GM21390 (cell line): ENCODE measurements at regions not wholly inside any gene's neighbourhood (a gene's known extent, or its start where the extent isn't known, plus 50 kb on each side); places are given as distances from the start of the nearest gene placed in this dataset.

ENCODE experiments used
- ATAC-seq: cut with Tn5 transposase; IDR thresholded peaks from one replicate; pipeline ENCODE4 v1.9.1; 2021; ENCODE audit not compliant: unreplicated experiment

DNA sequence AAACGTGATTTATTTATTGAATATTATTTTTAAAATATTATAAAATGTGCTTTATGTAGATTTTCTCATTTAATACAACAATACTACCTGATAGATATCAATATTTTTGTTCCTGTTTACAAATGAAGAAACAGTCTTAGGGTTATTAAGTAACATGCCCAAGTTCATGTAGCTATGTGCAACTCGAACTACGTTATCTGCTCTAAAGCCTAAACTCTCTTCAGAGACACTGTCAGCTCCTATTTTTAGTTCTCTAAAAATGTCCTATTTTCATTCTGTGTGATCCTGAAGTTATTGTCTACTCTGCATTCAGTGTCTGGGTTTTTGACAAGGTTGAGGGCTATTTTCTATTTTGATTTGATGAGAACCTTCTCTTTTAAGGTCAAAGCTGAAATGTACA is 550.1 kb upstream of the B3GALT2 start:
- ATAC-seq = no peak

DNA sequence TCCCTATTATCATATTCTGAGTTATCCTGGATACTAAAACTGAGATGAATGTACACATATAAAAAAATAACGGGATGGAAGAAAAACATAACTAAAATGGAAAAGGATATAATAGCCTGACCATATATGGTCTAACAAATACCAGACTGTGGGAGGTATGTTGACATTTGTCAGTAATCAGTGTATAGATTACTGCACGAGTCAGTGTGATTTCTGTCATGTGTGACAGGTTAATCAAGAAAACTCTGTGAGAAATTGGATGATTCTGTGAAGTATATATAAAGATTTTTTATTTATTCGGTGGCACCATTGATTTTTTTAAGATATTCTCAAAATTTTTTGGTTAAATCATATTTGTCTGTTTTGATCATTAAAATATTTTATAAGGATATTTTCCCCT is 547.3 kb upstream of the B3GALT2 start:
- ATAC-seq = no peak

DNA sequence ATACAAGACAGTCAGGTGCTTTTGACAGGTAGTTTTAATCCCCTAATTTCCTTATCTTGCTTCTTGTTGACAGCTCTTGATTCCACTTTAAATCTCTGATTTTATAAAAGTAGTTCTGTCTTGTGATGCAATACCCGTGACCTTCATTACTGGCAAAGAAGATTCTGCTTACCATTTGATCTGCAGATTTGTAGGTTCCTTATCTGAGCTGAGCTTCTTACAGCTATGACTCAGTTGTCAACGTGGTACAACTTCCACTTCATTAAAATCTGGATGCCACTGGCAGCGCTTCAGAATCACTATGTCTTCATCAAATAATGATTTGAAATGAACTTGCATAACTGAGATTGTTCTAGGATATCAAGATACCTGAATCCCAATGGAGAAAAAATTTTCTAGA is 543.6 kb upstream of the B3GALT2 start:
- no peak for ATAC-seq

DNA sequence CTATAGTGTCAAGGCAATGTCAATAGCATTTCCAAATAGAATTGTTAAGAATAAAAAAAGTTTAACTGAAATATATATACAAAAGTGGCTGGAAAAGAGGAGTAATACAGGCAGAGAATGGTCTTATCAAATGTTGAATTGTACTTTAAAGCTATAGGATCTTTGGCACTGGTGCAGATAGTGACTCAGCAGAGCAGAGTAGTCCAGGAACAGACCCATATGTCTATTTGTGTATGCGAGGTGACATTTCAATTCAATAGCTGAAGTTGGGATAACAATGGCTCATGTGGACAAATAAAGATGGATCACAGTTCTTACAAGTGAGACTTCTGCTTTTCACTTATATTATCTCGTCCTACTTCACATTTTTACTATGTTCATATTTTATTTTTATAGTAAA is 543.0 kb upstream of the B3GALT2 start:
- ATAC-seq = no peak

DNA sequence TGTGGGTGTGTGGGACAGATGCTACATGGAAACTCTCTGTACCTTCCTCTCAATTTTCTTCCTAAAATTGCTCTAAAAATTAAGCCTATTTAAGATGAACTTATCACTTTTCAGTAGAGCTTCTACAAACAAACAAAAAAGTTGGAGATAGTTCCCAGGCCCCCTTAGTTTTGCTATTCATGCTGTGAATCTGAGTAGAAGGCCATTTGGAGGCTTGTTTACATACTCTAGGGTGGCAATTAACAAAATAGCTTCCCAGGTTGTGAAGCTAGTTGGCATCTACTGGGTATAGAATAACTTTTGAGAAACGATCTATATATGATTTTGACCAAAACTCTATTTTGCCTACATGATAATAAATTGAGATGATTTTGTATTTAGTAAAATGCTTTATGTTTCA is 541.4 kb upstream of the B3GALT2 start:
- no peak for ATAC-seq

DNA sequence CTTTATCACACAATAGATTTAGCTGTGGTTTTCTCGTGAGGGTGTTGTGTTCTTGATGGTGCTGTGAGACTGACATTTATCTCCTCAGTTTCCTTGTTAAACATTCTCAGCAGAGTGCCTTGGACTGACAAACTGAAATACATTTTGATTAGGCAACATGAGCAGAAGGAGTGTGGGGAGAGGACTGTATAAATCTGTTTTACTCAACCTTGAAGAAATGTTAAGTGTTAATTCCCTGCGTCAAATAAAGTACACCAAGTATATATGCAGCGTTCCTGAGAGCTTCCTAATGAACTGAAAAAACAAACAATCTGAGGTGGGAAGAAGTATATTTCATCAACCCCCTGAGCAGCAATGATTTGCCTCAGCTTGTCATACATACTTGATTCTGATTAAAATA is 540.3 kb upstream of the B3GALT2 start:
- ATAC-seq = no peak

DNA sequence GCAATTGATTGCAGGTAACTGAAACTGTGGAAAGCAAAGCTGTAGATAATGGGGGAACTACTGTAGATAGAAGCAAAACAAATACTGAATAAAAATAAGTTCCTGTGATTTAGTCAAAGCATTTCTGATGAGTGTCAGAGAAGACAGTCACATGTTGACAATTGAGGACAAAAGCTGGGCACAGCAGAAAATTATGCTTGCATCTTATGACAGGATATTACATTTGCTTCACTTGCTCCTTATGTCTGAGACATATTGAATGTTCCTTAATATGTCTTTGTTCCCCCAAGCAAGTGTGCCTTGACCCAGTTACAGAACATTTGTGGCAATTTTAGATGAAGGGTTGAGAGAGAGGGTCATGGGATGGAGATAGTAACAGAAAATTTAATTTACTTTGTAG is 526.0 kb upstream of the B3GALT2 start:
- no peak for ATAC-seq

DNA sequence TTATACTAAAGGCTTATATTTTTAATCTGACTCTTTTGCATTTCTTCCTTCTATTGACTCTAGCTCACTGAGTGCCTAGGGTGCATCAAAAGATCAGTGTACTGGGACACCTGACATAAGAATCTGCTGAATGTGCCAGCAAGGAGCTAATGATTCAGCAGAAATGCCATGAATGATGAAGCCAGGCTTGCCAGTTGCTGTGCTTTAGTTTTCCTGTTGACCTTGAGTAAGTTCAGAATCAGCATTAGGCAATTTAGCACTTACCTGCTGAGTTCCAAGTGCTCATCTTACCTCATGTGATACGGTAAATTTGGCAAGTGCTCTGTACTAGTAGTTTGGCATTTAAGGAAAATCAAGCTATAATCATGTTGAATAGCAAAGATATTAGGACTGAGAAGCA is 523.2 kb upstream of the B3GALT2 start:
- ATAC-seq = no peak

DNA sequence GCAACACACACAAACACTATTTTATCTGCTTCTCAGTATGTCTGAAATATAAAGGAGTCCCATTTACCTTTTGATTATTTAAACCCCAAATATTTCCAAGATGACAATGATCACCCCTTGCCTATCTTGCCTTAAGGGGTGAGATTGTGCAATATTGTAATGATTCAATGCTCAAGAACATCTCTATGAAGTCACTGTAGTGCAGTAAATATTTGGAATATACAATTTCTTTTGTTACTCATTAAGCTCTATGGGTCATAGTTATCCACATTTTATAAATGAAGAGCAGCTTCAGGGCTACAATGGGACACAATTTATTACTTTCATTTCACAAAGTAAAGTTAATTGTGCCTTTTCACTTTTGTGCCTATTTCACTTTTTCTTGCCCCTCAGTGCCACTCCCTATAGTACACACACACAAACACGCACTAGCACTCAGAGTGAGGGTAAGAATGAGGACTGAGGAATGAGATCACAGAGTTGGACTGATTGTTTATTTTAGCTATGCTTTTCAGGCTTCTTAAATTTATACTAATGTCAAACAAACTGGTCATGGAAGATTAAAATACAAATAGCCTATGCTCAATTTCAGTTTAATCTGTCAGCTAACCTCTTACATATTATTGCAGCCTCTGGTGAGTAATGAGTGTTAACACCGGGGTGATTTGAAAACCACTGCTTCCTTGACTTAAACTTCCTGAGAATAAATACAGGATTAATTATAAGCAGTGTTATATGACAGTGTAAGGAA is 521.0 kb upstream of the B3GALT2 start:
- no peak for ATAC-seq

DNA sequence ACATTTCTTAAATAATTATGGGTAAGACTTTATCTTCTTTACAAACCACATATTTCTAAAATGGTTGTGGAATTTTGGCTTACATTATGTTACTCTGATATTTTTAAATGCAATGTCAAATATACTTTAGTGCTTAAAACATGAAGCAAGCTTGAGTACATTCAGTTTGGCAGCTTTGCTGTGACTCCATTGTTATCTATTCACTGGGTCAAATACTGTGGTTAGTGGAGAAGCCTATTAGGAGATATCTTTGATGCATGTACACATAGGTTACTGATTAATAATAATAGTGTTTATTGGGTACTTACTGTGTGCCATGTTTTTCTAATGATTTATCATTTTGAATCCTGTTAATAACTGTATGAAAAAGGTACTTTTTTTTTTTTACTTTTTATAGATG is 520.4 kb upstream of the B3GALT2 start:
- no peak for ATAC-seq

DNA sequence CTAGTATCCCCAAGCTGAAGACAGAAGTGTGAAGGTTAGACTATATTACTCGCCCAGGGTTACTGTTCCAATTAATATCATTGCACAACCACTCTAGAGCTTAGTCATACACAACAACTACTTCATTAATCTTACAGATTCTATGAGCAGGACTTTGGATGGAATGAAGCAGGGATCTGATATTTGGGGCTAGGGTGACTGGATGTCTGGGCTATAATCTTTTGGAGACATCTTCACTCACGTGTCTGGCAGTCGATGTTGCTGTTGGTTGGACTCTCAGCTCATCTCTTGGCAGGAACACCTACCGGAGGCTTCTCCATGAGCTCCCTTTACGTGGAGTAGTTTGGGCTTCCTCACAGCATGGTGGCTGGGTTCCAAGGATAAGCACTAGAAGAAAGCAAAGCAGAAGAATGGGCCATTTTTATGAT is 519.2 kb upstream of the B3GALT2 start:
- no peak for ATAC-seq

DNA sequence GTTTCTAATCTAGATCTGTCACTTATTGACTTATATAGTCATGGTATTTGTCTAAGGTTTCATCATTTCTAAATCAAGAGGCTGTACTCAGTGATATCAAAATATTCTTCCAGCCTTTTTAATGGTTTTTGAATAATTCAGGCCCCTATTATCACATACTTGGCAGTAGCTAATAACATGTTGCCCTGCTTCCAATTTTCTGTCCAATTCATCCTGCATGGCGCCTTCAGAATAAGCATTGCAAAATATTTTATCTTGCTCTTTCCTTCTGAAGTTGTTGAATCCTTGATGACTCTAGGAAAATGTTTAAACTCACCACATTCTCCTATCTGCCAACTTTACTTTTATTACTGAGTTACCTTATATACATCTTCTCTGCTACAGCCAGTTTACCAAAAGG is 517.2 kb upstream of the B3GALT2 start:
- ATAC-seq = no peak

DNA sequence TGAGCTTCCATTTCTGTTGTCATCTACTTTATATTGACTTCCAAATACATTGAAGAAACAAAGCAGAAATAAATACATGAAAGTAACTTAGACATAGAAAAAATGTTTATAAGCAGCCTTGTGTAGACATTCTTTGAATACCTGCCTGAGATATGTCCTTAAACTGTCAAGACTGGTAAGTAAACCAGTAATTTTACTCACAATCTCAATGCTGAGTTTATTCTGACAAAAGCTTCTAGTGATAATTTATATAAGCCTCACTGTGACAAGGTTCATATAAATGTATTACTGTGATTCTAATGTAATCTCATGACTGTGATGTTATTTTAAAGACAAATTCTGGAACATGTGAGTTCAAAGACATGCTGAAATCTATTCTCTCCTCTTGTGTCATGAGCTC is 516.7 kb upstream of the B3GALT2 start:
- ATAC-seq = no peak

DNA sequence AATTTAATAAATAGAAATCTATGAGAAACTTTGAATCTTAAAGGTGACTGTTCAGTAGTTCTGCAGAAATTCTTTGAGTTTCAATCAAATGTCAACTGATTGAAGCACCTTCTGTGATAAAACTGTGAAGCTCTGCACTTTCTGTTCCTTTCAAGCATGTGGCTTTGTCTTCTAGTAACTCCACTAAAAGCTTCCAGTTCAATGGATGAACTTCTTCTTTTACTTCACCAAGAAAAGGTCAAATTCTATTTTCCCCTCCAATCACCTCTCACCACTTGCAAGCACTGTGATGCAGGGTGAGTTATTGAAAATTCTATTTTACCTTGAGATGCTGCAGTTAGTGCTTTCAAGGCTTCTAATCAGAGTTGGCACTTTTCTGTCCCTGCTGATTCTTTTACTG is 515.3 kb upstream of the B3GALT2 start:
- ATAC-seq = no peak

DNA sequence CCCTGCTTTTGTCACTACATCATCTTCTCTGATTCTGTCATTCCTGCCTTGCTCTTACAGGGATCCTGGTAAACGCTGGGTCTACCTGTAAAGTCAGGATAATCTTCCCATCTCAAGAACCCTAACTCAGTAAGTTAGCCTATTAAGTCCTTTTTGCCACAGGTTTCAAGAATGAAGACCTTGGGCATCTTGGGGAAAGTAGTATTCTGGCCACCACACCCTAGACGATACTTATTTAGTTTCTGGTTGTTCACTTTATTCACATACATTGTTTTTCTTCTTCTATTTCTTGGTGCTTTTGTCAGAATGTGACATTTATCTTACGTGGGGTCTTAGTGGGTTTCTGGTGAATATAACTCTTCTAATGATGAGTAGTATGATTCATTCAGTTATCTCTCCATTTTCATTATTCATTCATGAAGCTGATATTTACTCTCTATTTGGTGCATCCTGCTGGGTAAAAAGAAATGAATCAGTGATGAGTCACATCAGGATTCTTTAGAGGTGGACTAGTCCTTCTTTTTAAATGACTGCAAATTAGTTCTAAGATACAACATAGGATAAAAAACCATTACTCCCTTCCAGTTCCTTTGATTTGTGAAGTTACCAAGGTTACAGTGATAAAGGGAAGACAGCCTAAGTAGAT is 514.4 kb upstream of the B3GALT2 start:
- no peak for ATAC-seq

DNA sequence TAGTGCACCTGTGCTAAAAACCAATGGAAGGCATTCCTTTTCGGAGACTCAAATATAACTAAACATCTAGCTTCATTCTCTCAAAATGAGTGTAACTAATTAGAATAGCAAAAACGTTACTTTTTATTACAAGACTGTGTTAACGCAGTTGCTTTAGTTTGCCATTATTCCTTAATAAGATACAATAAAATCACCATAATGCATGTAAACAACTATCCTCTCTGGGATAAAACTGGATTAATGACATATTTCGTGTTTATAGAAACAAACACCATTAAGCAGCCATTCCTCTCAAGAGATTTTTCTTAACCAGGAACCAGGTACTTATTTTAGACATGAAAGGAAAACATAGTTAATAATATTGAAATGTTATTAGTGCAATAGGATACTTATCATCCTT is 512.8 kb upstream of the B3GALT2 start:
- ATAC-seq = no peak

DNA sequence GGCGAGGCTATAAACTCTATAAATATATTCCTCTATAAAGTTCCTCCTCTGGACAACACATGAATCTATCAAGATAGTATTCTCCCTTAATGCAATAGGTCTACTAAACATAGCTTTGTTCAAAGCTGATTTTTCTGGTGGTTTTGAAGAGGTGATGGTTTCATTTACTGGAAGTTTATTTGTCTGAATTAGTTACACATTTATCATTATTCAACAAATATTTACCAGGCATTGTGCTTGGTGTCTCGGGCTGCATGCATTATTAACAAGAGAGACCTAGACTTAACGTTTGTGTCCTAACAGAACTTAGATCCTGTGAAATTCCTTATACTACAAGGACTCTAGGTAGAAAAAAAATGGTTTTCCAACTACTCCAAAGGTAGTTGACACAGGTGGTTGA is 511.4 kb upstream of the B3GALT2 start:
- ATAC-seq = no peak

DNA sequence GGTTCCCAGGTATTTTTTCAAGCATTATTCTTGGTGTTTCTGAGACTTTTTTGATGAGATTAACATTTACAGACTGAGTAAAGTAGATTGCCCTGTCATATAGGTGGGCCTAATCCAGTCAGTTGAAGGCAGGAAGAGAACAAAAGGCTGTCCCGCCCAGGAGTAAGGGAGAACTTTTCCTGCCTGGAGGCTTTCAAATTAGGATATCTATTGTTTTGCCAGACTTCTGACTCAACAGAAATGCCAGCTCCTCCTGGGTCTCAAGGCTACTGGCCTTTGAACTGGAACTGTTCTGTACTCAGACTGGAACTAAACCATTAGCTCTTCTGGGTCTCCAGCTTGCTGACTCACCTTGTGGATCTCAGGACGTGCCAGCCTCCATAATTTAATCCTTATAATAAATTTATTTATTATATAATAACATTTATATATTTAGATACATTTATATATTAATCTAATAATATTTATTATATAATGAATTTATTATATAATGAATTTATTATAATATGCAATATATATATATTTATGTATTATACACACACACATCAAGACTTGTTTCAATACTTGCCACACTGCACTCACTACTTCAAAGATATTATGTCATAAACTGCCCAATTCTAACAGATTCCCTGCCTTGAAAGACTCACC is 510.8 kb upstream of the B3GALT2 start:
- no peak for ATAC-seq

DNA sequence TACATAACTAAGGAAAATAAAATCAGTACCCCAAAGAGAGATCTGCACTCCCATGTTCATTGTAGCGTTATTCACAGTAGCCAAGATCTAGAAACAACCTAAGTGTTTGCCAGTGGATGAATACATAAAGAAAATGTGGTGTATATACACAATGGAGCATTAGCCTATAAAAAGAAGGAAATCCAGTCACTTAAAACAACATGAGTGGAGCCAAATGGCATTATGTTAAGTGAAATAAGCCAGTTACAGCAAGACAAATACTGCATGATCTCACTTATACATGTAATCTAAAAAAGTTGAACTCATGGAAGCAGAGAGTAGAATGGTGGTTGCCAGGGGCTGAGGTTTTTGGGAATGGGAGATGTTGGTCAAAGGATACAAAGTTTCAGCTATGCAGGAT is 508.3 kb upstream of the B3GALT2 start:
- no peak for ATAC-seq

DNA sequence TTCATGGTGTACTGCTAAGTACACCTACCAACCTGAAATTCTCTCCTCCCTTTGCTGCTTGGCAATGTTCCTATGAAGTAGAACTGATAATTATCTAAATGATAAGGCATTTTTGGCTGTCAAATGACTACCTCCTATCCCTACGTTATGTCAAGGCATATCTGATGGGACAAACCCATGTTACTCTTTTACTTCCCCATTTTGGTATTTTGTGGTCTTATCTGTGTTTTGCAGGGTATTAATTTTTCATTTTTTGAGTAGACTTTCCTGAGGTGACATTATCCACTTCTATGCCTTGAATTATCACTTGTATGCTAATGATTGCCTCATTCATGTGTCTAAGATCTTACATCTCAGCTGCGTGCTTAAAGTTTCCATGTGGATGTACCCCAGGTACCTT is 499.6 kb upstream of the B3GALT2 start:
- no peak for ATAC-seq

DNA sequence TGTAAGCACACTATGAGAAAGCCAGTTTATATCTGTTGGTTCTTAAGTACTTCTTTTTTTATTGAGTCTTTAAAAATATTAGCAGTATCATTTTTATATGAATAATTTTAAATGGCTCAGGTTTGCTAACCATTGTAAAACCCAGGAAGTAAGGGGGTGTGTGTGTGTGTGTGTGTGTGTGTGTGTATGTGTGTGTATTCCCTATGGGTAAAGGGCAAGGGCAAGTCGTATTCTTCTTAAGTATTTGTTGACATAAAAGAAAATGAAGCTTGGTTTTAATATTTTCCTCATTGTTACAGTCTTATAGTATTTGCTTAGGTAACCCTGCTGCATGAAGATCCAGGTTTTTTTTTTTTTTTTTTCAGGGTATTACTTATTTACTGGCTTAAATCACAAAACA is 495.0 kb upstream of the B3GALT2 start:
- no peak for ATAC-seq

DNA sequence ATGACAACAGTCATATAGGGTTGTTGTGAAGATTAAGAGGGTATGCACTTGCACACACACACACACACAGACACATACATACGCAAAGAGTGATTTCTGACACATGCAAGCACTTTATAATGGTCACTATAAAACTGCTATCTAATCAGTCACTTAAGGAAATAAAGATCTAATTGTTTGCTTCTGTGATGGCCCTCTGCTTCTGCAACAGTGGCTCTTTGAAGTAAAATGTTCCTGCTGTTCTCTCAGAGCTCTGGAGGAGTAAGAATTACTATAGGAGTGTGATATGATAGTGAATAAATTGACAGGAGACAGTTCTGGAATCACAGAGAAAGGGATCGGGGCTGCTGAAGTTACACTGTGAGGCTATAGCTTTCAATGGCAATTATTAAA is 494.5 kb upstream of the B3GALT2 start:
- no peak for ATAC-seq
